ENCODE measurements at regions not wholly inside any gene's neighbourhood (a gene's known extent, or its start where the extent isn't known, plus 50 kb on each side); places are given as distances from the start of the nearest gene placed in this dataset.

- TF ChIP-seq CTCF (conservative IDR thresholded peaks at IDR 0.05 in 1 of 2, IDR thresholded peaks at IDR 0.05 in 1 of 2; ENCODE audit: low read depth in 1 of 2, low read length in 2 of 2) (no peak), EZH2 (IDR thresholded peaks at IDR 0.05; ENCODE audit: low read length, missing control alignments) (no peak)
Observed at GRCh38 chr17:34203018-34203638, 52.0 kb upstream of the CCL2 start.

All from fibroblast of lung (primary cell).